HG02759 (cell line): ENCODE measurements at regions not wholly inside any gene's neighbourhood (a gene's known extent, or its start where the extent isn't known, plus 50 kb on each side); places are given as distances from the start of the nearest gene placed in this dataset.

Experiments
- ATAC-seq: cut with Tn5 transposase; IDR thresholded peaks from one replicate; pipeline ENCODE4 v1.9.1; 2021; ENCODE audit warnings: mild to moderate bottlenecking, moderate library complexity; ENCODE audit not compliant: unreplicated experiment

- ATAC-seq, result no peak
Measured at GRCh38 chr10:78383378-78384048, 349.9 kb downstream of the RPS24 start.

- ATAC-seq, result no peak
Measured at GRCh38 chr10:78384049-78384431, 350.4 kb downstream of the RPS24 start.

- ATAC-seq, result no peak
Measured at GRCh38 chr10:78385599-78385998, 351.9 kb downstream of the RPS24 start.

GRCh38 chr10:78386509-78386908, 352.8 kb downstream of the RPS24 start:
- no peak for ATAC-seq

GRCh38 chr10:78388331-78389050, 354.8 kb downstream of the RPS24 start:
- no peak for ATAC-seq

GRCh38 chr10:78389419-78389818, 355.8 kb downstream of the RPS24 start:
- ATAC-seq, result no peak

GRCh38 chr10:78390051-78390450, 356.4 kb downstream of the RPS24 start:
- no peak for ATAC-seq

GRCh38 chr10:78390817-78391216, 357.2 kb downstream of the RPS24 start:
- ATAC-seq, result no peak

GRCh38 chr10:78391585-78391984, 357.9 kb downstream of the RPS24 start:
- no peak for ATAC-seq

- ATAC-seq, result no peak
Measured at GRCh38 chr10:78392197-78392596, 358.5 kb downstream of the RPS24 start.

- ATAC-seq, result no peak
Measured at GRCh38 chr10:78393094-78393493, 359.4 kb downstream of the RPS24 start.

- ATAC-seq, result no peak
Measured at GRCh38 chr10:78394047-78394446, 360.4 kb downstream of the RPS24 start.

GRCh38 chr10:78395162-78395561, 361.5 kb downstream of the RPS24 start:
- no peak for ATAC-seq

- ATAC-seq, result no peak
Measured at GRCh38 chr10:78396754-78397153, 363.1 kb downstream of the RPS24 start.

GRCh38 chr10:78397786-78398185, 364.1 kb downstream of the RPS24 start:
- ATAC-seq, result no peak

- no peak for ATAC-seq
Measured at GRCh38 chr10:78398382-78398781, 364.7 kb downstream of the RPS24 start.

GRCh38 chr10:78401624-78402367, 368.1 kb downstream of the RPS24 start:
- ATAC-seq, result no peak

- no peak for ATAC-seq
Measured at GRCh38 chr10:78402591-78402990, 368.9 kb downstream of the RPS24 start.

- ATAC-seq, result no peak
Measured at GRCh38 chr10:78403781-78404180, 370.1 kb downstream of the RPS24 start.

GRCh38 chr10:78404296-78404695, 370.6 kb downstream of the RPS24 start:
- ATAC-seq, result no peak

- no peak for ATAC-seq
Measured at GRCh38 chr10:78405231-78405630, 371.6 kb downstream of the RPS24 start.

GRCh38 chr10:78405736-78406135, 372.1 kb downstream of the RPS24 start:
- ATAC-seq, result no peak
